Cardiac fibroblast (primary cell): ENCODE measurements at regions not wholly inside any gene's neighbourhood (a gene's known extent, or its start where the extent isn't known, plus 50 kb on each side); places are given as distances from the start of the nearest gene placed in this dataset.

ENCODE experiments used
- DNase-seq, 2 donors: peaks; one replicate each; pipeline versions ENCODE4 v3.0.0 to v3.0.0-alpha.2; 2010; ENCODE audit warnings: low read depth in 2 of 2
- H3K4me3 ChIP-seq, 2 donors: replicated peaks in 1 of 2; 1 replicate in 1 of 2; 2 replicates in 1 of 2; pipeline ENCODE4 v1.5.1; 2011; ENCODE audit warnings: low read depth in 2 of 2, low read length in 2 of 2, mild to moderate bottlenecking in 2 of 2, moderate library complexity in 1 of 2
- CTCF ChIP-seq: IDR thresholded peaks from one replicate; pipeline ENCODE4 v1.5.1; 2011; ENCODE audit warnings: low read depth, mild to moderate bottlenecking, low read length, inconsistent platforms

DNA sequence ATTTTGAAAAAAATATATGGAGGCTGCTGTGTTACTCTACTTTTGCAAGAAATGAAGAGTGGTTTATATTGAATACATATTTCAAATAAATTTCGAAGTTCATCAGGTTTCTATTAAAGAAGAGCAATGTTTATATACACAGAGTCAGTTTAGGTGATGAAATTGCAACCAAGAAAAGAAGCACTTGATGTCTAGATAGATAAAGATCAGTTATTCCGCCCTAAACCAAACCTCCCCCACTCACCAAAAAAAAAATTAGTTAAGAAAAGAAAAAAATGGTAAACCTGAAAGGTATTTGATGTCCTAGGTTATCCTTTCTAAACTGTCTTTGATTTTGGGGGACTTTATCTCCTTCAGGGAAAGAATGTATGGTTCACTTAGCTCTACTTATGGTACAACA lies 111.8 kb downstream of the SKIDA1 start:
- no peak for DNase-seq
- H3K4me3 ChIP-seq, result no peak overlapping the region
- TF ChIP-seq CTCF, result no peak

DNA sequence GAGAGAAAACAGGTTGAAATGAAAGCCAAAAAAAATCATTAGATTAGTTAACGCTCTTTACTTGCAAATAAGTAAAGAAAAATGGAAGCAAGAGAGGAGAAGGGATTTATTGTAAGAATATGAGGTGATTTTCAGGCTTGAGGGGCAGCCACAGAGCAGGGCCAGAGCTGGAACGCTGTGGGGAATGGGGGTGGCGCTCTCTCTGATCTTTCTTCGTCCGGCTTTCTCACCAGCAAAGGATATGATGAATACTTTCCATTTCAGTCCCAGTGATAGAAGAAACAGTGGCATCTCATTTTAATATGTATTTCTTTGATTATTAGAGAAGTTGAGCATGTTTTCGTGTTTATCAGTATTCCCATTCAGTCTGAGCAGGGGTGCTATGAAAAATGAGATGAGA lies 112.2 kb downstream of the SKIDA1 start:
- no peak overlapping the region for H3K4me3 ChIP-seq
- TF ChIP-seq CTCF, result no peak
- DNase-seq, result no peak

- no peak for TF ChIP-seq CTCF
- no peak overlapping the region for H3K4me3 ChIP-seq
- DNase-seq, result peak; percentile 67 to 75
Observed at GRCh38 chr10:21406595-21407193, 118.8 kb downstream of the SKIDA1 start.

GRCh38 chr10:21405981-21406380 lies 119.5 kb downstream of the SKIDA1 start:
- DNase-seq, result no peak
- TF ChIP-seq CTCF, result no peak
- H3K4me3 ChIP-seq, result no peak overlapping the region

DNA sequence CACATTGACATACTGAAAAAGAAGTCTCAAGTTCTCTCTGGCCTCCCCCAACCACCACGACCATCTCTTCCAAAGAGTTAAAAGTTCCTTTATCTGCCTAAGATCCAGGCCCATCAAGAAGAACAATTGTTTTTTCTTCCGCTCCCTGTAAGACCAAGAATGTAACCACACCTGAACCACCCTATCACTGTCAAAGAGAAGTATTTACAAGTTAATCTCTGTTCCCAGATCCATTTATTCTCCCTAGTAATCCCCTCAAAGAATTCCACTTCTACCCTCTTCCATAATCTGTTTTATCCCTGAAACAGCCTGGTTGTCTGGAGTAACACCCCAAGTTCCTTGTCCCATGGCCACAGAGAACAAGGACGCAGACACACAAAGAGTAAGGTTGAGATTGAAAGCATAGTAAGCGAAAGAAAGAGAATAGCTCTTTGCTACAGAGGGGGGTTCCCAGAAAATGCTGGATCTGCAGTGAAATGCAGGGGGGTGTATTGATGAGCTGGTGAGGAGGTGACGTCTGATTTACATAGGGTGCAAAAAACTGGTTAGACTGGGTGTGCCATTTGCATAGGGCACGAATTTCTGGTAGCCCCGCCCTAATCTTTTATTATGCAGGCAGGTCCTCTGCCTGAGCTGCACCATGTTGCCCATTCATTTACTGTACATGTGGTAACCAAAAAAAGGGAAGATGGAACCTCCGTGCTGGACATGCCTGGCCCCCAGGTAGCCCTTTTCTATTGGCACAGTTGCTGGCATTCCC lies 122.0 kb downstream of the SKIDA1 start:
- DNase-seq, result no peak
- H3K4me3 ChIP-seq, result no peak overlapping the region
- TF ChIP-seq CTCF, result no peak

DNA sequence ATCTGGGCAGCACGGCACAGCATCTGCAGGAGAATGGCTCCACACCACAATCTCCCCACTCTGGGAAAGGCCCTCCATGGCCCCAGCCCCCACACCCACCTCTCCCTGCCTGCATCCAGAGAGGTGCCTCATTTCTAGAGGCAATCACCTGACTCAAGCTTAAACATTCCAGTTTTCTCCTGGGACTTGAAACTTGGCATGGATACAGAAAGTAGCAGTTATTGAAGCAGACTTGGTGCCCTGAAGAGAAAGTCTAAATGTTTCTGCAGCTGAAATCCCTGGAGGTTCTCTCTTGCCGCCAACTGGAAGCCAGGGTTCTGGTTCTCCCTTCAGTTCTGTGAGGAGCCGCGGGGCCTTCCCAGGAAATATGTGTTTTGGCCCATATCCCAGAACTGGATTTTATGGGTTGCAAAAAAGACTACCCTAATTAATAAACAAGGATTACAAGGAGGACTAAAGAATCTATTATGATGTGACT lies 122.8 kb downstream of the SKIDA1 start:
- no peak overlapping the region for H3K4me3 ChIP-seq
- peak; percentile 80 to 89 for DNase-seq

More for the DNA sequence above, 122.8 kb downstream of the SKIDA1 start:
- TF ChIP-seq CTCF, result no peak
